ENCODE measurements at regions not wholly inside any gene's neighbourhood (a gene's known extent, or its start where the extent isn't known, plus 50 kb on each side); places are given as distances from the start of the nearest gene placed in this dataset.

DNA sequence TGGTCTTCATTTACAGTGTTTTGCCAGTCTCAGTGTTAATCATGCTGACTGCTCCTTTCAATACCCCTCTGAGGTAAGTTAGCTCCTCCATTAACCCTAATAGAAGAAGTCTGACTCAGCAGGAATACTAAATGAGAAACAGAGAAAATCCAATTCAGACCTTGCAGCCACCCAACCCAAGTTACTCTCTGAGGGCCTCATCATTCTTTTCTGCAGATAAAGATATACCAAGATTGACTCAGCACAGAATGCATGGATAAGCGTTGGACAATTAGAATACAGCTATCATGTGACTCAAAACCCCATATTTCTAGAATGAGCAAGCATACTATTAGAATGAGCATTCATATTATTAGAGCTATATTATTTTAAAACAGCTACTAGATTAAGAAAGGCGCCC, 389.1 kb upstream of the SGO1 start:
- Mint-ChIP-seq H3K4me3 (ENCODE audit: unreplicated experiment) (no peak overlapping the region), H3K27me3 (ENCODE audit: unreplicated experiment) (no peaks in the 10 kb centered on the region), H3K27ac (ENCODE audit: unreplicated experiment) (peak overlapping the region; percentile 54), H3K9me3 (ENCODE audit: unreplicated experiment) (no peaks in the 10 kb centered on the region), H3K4me1 (ENCODE audit: unreplicated experiment) (peaks cover 35% of the 10 kb centered on the region), H3K36me3 (ENCODE audit: unreplicated experiment) (no peaks in the 10 kb centered on the region)
- no peak for TF ChIP-seq CTCF (IDR thresholded peaks at IDR 0.05)
- DNase-seq (ENCODE audit: extremely low spot score, unreplicated experiment), result no peak

- Mint-ChIP-seq H3K9me3 (ENCODE audit: unreplicated experiment) (no peaks in the 10 kb centered on the region), H3K4me3 (ENCODE audit: unreplicated experiment) (no peak overlapping the region), H3K27ac (ENCODE audit: unreplicated experiment) (peak overlapping the region; percentile 54), H3K36me3 (ENCODE audit: unreplicated experiment) (no peaks in the 10 kb centered on the region), H3K27me3 (ENCODE audit: unreplicated experiment) (no peaks in the 10 kb centered on the region), H3K4me1 (ENCODE audit: unreplicated experiment) (peaks cover 35% of the 10 kb centered on the region)
- DNase-seq (ENCODE audit: extremely low spot score, unreplicated experiment), result no peak
- no peak for TF ChIP-seq CTCF (IDR thresholded peaks at IDR 0.05)
Measured at GRCh38 chr3:20574746-20575145, 388.7 kb upstream of the SGO1 start.

GRCh38 chr3:20573175-20573574, 387.2 kb upstream of the SGO1 start:
- no peak overlapping the region for H3K4me3 Mint-ChIP-seq (ENCODE audit: unreplicated experiment)
- no peaks in the 10 kb centered on the region for H3K36me3 Mint-ChIP-seq (ENCODE audit: unreplicated experiment)

GRCh38 chr3:20572473-20572872, 386.5 kb upstream of the SGO1 start:
- DNase-seq (ENCODE audit: extremely low spot score, unreplicated experiment), result no peak
- no peaks in the 10 kb centered on the region for H3K36me3 Mint-ChIP-seq (ENCODE audit: unreplicated experiment)
- no peaks in the 10 kb centered on the region for H3K9me3 Mint-ChIP-seq (ENCODE audit: unreplicated experiment)
- no peaks in the 10 kb centered on the region for H3K27me3 Mint-ChIP-seq (ENCODE audit: unreplicated experiment)
- H3K27ac Mint-ChIP-seq (ENCODE audit: unreplicated experiment), result no peak overlapping the region
- no peak for TF ChIP-seq CTCF (IDR thresholded peaks at IDR 0.05)
- peaks cover 35% of the 10 kb centered on the region for H3K4me1 Mint-ChIP-seq (ENCODE audit: unreplicated experiment)
- no peak overlapping the region for H3K4me3 Mint-ChIP-seq (ENCODE audit: unreplicated experiment)

More at GRCh38 chr3:20573175-20573574, 387.2 kb upstream of the SGO1 start:
- Mint-ChIP-seq H3K27ac (ENCODE audit: unreplicated experiment) (no peak overlapping the region), H3K9me3 (ENCODE audit: unreplicated experiment) (no peaks in the 10 kb centered on the region), H3K27me3 (ENCODE audit: unreplicated experiment) (no peaks in the 10 kb centered on the region), H3K4me1 (ENCODE audit: unreplicated experiment) (peaks cover 35% of the 10 kb centered on the region)
- no peak for TF ChIP-seq CTCF (IDR thresholded peaks at IDR 0.05)
- DNase-seq (ENCODE audit: extremely low spot score, unreplicated experiment), result no peak

DNA sequence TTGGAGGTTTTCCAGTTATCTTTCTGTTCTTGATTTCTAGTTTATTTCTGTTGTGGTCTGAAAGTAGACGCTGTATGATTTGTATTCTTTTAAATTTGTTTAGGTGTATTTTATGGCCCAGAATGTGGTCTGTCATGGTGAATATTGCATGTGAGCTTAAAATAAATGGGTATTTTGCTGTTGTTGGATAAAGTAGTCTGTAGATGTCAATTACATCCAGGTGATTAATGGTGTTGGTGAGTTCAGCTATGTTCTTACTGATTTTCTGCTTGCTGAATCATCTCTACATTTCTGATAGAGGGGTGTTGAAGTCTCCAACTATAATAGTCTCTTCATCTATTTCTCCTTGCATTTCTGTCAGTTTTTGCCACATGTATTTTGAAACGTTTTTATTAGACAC, 383.3 kb upstream of the SGO1 start:
- Mint-ChIP-seq H3K36me3 (ENCODE audit: unreplicated experiment) (no peaks in the 10 kb centered on the region), H3K4me1 (ENCODE audit: unreplicated experiment) (peaks cover 10% of the 10 kb centered on the region), H3K9me3 (ENCODE audit: unreplicated experiment) (no peaks in the 10 kb centered on the region), H3K27me3 (ENCODE audit: unreplicated experiment) (no peaks in the 10 kb centered on the region), H3K27ac (ENCODE audit: unreplicated experiment) (no peak overlapping the region), H3K4me3 (ENCODE audit: unreplicated experiment) (no peak overlapping the region)
- TF ChIP-seq CTCF (IDR thresholded peaks at IDR 0.05), result no peak
- DNase-seq (ENCODE audit: extremely low spot score, unreplicated experiment), result no peak

Measured in osteocyte (in vitro differentiated cells).